CD4-positive, alpha-beta T cell (primary cell): ENCODE measurements at regions not wholly inside any gene's neighbourhood (a gene's known extent, or its start where the extent isn't known, plus 50 kb on each side); places are given as distances from the start of the nearest gene placed in this dataset.

Source experiments
- ATAC-seq: fragments of 200-7000 bp; cut with Tn5 transposase; one replicate; pipeline ENCODE4 v1.10.0; 2022; ENCODE audit warnings: mild to moderate bottlenecking; ENCODE audit not compliant: poor library complexity
- CTCF ChIA-PET: fragments of 350-600 bp; sonication (Branson Sonifier 250); formaldehyde crosslinking; loops from one replicate; lab custom pipeline; 2021; ENCODE audit warnings: antibody characterized with exemption, inconsistent platforms; lab: Charles Lee
- POLR2A ChIA-PET: fragments of 350-600 bp; sonication (Branson Sonifier 250); formaldehyde crosslinking; loops from one replicate; lab custom pipeline; 2021; ENCODE audit warnings: antibody characterized with exemption, inconsistent platforms; lab: Charles Lee
- DNase-seq, 14 experiments: peaks; one replicate each; pipeline ENCODE4 v3.0.0-alpha.2; 2013 to 2020; ENCODE audit warnings: mixed read lengths in 2 of 14
- H3K27ac ChIP-seq, 2 donors: one replicate each; pipeline versions ENCODE4 v1.5.1 to v1.7.0; 2013; ENCODE audit warnings: low read length in 2 of 2, low read depth in 1 of 2, mild to moderate bottlenecking in 1 of 2
- H3K27me3 ChIP-seq, 2 experiments: 1 replicate in 1 of 2; 2 replicates in 1 of 2; pipeline versions ENCODE4 v1.6.1 to v1.7.0; 2013; ENCODE audit warnings: low read length in 2 of 2, control low read depth in 1 of 2, mild to moderate bottlenecking in 1 of 2, moderate library complexity in 1 of 2; ENCODE audit not compliant: insufficient read depth in 2 of 2, control insufficient read depth in 1 of 2
- H3K36me3 ChIP-seq: one replicate; pipeline ENCODE4 v1.6.1; 2013; ENCODE audit warnings: low read length, control low read depth; ENCODE audit not compliant: insufficient read depth
- H3K4me1 ChIP-seq: one replicate; pipeline ENCODE4 v1.6.1; 2013; ENCODE audit warnings: low read length, control low read depth; ENCODE audit not compliant: insufficient read depth
- H3K4me3 ChIP-seq: one replicate; pipeline ENCODE4 v1.5.1; 2013; ENCODE audit warnings: mild to moderate bottlenecking, low read length, moderate library complexity
- H3K9me3 ChIP-seq, 2 experiments: 1 replicate in 1 of 2; 2 replicates in 1 of 2; pipeline versions ENCODE4 v1.6.1 to v1.7.0; 2013; ENCODE audit warnings: low read length in 2 of 2, mild to moderate bottlenecking in 2 of 2, control low read depth in 1 of 2, moderate library complexity in 1 of 2; ENCODE audit not compliant: control insufficient read depth in 1 of 2, insufficient read depth in 1 of 2
- H3K27ac Mint-ChIP-seq: one replicate; pipeline ENCODE4 v1.8.0; 2020; ENCODE audit warnings: mixed read lengths
- H3K27me3 Mint-ChIP-seq: one replicate; pipeline ENCODE4 v1.8.0; 2021; ENCODE audit warnings: mixed read lengths
- H3K36me3 Mint-ChIP-seq: one replicate; pipeline ENCODE4 v1.8.0; 2021; ENCODE audit warnings: low read depth, mixed read lengths
- H3K4me1 Mint-ChIP-seq: one replicate; pipeline ENCODE4 v1.8.0; 2021; ENCODE audit warnings: low read depth, mixed read lengths
- H3K4me3 Mint-ChIP-seq: one replicate; pipeline ENCODE4 v1.8.0; 2020; ENCODE audit warnings: mild to moderate bottlenecking, mixed read lengths
- H3K9me3 Mint-ChIP-seq: one replicate; pipeline ENCODE4 v1.8.0; 2020; ENCODE audit warnings: mixed read lengths
- intact Hi-C, 2 experiments: fragments of 100-400 bp; cut with DNase I in 1 of 2; cut with micrococcal nuclease in 1 of 2; formaldehyde crosslinking; loops; one replicate each; pipeline versions ENCODE4 v1.15.1 to v1.9.0; 2023 to 2025; cut with DNase I, micrococcal nuclease
- TF ChIP-seq, protein P1 (sequence below): fragments of 200-600 bp; IDR thresholded peaks from one replicate; pipeline ENCODE4 v1.8.0; 2022; ENCODE audit warnings: antibody characterized with exemption, mild to moderate bottlenecking

DNA sequence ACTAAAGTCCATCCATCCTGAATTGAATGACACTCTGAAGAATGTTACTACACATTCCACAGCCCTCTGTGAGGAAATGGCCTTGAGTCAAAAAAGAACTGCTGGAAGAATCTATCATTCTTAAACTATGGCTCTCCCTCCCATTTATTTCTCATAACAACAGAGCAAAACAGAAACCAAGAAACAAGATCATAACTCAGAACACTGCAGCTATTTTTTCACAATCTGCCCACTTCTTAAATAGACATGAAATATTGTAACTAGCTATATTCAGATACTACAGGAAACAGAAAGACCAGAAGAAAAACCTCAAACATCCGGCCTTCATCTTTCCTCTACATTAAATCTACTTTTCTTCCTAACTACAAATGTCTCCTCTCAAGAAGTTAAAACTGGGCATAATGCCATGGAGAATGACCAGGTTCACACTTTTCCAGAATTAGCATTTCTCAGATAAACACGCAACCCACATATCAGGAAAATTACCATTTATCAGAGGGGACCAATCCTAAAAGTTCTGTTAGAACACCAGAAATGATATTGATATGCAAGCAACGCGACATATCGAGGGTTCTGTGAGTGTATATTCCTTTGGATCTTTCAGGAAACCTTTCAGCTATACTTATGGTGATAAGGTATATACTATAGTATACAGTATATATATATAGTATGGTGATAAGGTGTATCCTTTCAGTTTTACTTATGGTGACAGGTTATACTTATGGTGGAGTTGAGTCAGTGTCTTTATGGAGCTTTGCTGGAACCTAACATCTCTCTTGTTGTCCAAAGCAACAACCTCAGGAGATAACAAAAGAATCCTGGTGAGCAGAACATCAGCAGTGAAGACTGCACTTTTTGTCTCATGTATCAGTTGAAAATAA lies 60.4 kb upstream of the IRF2 start:
- intact Hi-C loops = loop anchor here (2.0 to 10.0 kb wide), 9 partner anchors 112 to 1658 kb away; partner anchors contain the start of genes ACSL1 (in 1 of the 2), CENPU (in 1 of the 2), CFAP97 (in 1 of the 2) and CYP4V2 (in 1 of the 2)
- CTCF ChIA-PET = interaction anchor here (0.7 to 4.0 kb wide), 4 partner anchors 114 to 271 kb away, joined by 3 to 24 read pairs (median 4); no protein-coding TSS in a partner anchor

DNA sequence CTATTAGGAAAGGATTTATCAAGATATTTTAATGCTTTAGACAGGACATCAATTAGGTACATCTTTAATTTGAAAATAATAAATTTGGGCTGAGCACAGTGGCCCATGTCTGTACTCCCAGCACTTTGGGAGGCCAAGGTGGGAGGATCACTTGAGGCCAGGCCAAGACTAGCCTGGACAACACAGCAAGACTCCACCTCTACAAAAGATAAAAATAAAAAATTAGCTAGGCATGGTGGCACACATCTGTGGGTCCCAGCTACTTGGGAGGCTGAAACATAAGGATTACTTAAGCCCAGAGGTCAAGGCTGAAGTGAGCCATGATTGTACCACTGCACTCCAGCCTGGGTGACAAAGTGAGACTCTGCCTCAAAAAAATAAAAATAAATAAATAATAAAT lies 59.6 kb upstream of the IRF2 start:
- DNase-seq = no peak
- H3K27me3 Mint-ChIP-seq = no peaks in the 10 kb centered on the region
- H3K27ac ChIP-seq = peak overlapping the region; percentile 22 to 46
- intact Hi-C loops = loop anchor here (2.0 to 10.0 kb wide), 4 partner anchors 117 to 1029 kb away; partner anchors contain the start of genes ACSL1 (in 1 of the 2), ING2 (in 1 of the 2) and UFSP2 (in 1 of the 2)
- peak overlapping the region; percentile 79 for H3K27ac Mint-ChIP-seq
- TF ChIP-seq, protein P1, sequence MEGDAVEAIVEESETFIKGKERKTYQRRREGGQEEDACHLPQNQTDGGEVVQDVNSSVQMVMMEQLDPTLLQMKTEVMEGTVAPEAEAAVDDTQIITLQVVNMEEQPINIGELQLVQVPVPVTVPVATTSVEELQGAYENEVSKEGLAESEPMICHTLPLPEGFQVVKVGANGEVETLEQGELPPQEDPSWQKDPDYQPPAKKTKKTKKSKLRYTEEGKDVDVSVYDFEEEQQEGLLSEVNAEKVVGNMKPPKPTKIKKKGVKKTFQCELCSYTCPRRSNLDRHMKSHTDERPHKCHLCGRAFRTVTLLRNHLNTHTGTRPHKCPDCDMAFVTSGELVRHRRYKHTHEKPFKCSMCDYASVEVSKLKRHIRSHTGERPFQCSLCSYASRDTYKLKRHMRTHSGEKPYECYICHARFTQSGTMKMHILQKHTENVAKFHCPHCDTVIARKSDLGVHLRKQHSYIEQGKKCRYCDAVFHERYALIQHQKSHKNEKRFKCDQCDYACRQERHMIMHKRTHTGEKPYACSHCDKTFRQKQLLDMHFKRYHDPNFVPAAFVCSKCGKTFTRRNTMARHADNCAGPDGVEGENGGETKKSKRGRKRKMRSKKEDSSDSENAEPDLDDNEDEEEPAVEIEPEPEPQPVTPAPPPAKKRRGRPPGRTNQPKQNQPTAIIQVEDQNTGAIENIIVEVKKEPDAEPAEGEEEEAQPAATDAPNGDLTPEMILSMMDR = no peak
- H3K4me1 ChIP-seq = peaks cover 35% of the 10 kb centered on the region
- POLR2A ChIA-PET = interaction anchor here (0.6 to 7.0 kb wide), 15 partner anchors 21 to 270 kb away, joined by 3 to 233 read pairs (median 6); partner anchors contain the start of genes CASP3, CENPU, IRF2 and PRIMPOL
- no peak for ATAC-seq
- H3K36me3 Mint-ChIP-seq = peaks cover 15% of the 10 kb centered on the region
- H3K9me3 Mint-ChIP-seq = no peaks in the 10 kb centered on the region
- H3K4me3 ChIP-seq = peak overlapping the region; percentile 19
- peaks cover 76% of the 10 kb centered on the region for H3K4me1 Mint-ChIP-seq
- CTCF ChIA-PET = interaction anchor here (4.0 kb wide), 1 partner anchor 270 kb away, joined by 24 read pairs; no protein-coding TSS in a partner anchor
- H3K9me3 ChIP-seq = no peaks in the 10 kb centered on the region
- H3K36me3 ChIP-seq = no peaks in the 10 kb centered on the region
- no peaks in the 10 kb centered on the region for H3K27me3 ChIP-seq
- H3K4me3 Mint-ChIP-seq = peak overlapping the region; percentile 57

More for the DNA sequence above, 60.4 kb upstream of the IRF2 start:
- H3K36me3 ChIP-seq = no peaks in the 10 kb centered on the region
- Mint-ChIP-seq H3K4me3 (peak overlapping the region; percentile 81), H3K36me3 (peaks cover 15% of the 10 kb centered on the region), H3K4me1 (peaks cover 68% of the 10 kb centered on the region), H3K27ac (peak overlapping the region; percentile 99), H3K27me3 (no peaks in the 10 kb centered on the region), H3K9me3 (no peaks in the 10 kb centered on the region)
- POLR2A ChIA-PET = interaction anchor here (0.6 to 7.0 kb wide), 18 partner anchors 11 to 270 kb away, joined by 3 to 233 read pairs (median 4); partner anchors contain the start of genes CASP3, CENPU, IRF2 and PRIMPOL
- no peaks in the 10 kb centered on the region for H3K9me3 ChIP-seq
- DNase-seq (peak in 3 of 14 experiments; percentile 58 to 82 (median 62)), ATAC-seq (peak; percentile 39)
- no peaks in the 10 kb centered on the region for H3K27me3 ChIP-seq
- H3K4me3 ChIP-seq = peak overlapping the region; percentile 19
- peaks cover 34% of the 10 kb centered on the region for H3K4me1 ChIP-seq
- TF ChIP-seq, protein P1 = no peak
- peak overlapping the region; percentile 22 to 46 for H3K27ac ChIP-seq

DNA sequence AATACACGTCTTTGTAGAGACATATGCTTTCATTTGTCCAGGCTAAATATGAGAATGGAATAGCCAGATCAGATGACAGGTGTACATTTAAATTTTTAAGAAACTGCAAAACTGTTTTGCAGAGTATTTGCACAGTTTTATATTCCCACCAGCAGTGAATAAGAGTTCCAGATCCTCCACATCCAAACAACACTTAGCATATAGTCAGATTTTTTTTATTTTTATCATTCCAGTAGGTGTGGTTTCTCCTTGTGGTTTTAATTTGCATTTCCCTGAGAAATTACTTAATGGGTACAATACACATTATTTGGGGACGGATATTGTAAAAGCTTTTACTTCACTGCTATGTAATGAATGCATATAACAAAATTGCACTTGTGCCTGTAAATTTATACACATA lies 56.7 kb upstream of the IRF2 start:
- peaks cover 28% of the 10 kb centered on the region for H3K4me1 ChIP-seq
- intact Hi-C loops = loop anchor here in 1 of 2 experiments (10.0 kb wide), 3 partner anchors 294 to 1026 kb away; partner anchors contain the start of genes ACSL1, ING2 and UFSP2
- Mint-ChIP-seq H3K4me1 (peaks cover 66% of the 10 kb centered on the region), H3K27me3 (no peaks in the 10 kb centered on the region), H3K4me3 (no peak overlapping the region), H3K36me3 (no peaks in the 10 kb centered on the region), H3K27ac (no peak overlapping the region), H3K9me3 (no peaks in the 10 kb centered on the region)
- H3K4me3 ChIP-seq = no peak overlapping the region
- ChIA-PET POLR2A (interaction anchor here (7.0 kb wide), 1 partner anchor 55 kb away, joined by 233 read pairs; the partner anchor contains the start of gene IRF2), CTCF (interaction anchor here (0.7 kb wide), 1 partner anchor 142 kb away, joined by 3 read pairs; no protein-coding TSS in a partner anchor)
- DNase-seq (no peak), ATAC-seq (no peak)
- no peak overlapping the region for H3K27ac ChIP-seq
- H3K27me3 ChIP-seq = no peaks in the 10 kb centered on the region
- no peaks in the 10 kb centered on the region for H3K36me3 ChIP-seq
- TF ChIP-seq, protein P1 = no peak
- H3K9me3 ChIP-seq = no peaks in the 10 kb centered on the region
